Mesendoderm (in vitro differentiated cells): ENCODE measurements at regions not wholly inside any gene's neighbourhood (a gene's known extent, or its start where the extent isn't known, plus 50 kb on each side); places are given as distances from the start of the nearest gene placed in this dataset.

ENCODE experiments used
- DNase-seq: peaks from one replicate; pipeline ENCODE4 v3.0.0; 2013
- H2AK5ac ChIP-seq: 2 replicates; pipeline ENCODE4 v1.6.1; 2013; ENCODE audit warnings: low read length, inconsistent platforms
- H2BK120ac ChIP-seq: 2 replicates; pipeline ENCODE4 v1.6.1; 2013; ENCODE audit warnings: low read depth, mild to moderate bottlenecking, low read length, moderate library complexity, mixed read lengths
- H2BK15ac ChIP-seq: replicated peaks from 2 replicates; pipeline ENCODE4 v1.6.1; 2013; ENCODE audit warnings: low read depth, mild to moderate bottlenecking, moderate library complexity
- H2BK5ac ChIP-seq: 2 replicates; pipeline ENCODE4 v1.6.1; 2013; ENCODE audit warnings: low read length, inconsistent platforms
- H3K18ac ChIP-seq: 2 replicates; pipeline ENCODE4 v1.6.1; 2013; ENCODE audit warnings: mild to moderate bottlenecking, low read length, mixed read lengths
- H3K23ac ChIP-seq: one replicate; pipeline ENCODE4 v1.6.1; 2013; ENCODE audit warnings: low read length
- H3K27ac ChIP-seq: 2 replicates; pipeline ENCODE4 v1.5.1; 2013; ENCODE audit warnings: low read depth, mild to moderate bottlenecking, inconsistent platforms, low read length, moderate library complexity
- H3K27me3 ChIP-seq: 2 replicates; pipeline ENCODE4 v1.6.1; 2013; ENCODE audit warnings: low read length, control low read depth, mild to moderate bottlenecking, inconsistent platforms; ENCODE audit not compliant: insufficient read depth, poor library complexity
- H3K36me3 ChIP-seq: 2 replicates; pipeline ENCODE4 v1.6.1; 2013; ENCODE audit warnings: low read length, inconsistent platforms; ENCODE audit not compliant: control insufficient read depth, insufficient read depth
- H3K4ac ChIP-seq: one replicate; pipeline ENCODE4 v1.6.1; 2013; ENCODE audit warnings: low read depth, mild to moderate bottlenecking, low read length, moderate library complexity
- H3K4me1 ChIP-seq: 2 replicates; pipeline ENCODE4 v1.6.1; 2013; ENCODE audit warnings: low read depth, low read length, inconsistent platforms; ENCODE audit not compliant: control insufficient read depth
- H3K4me2 ChIP-seq: 2 replicates; pipeline ENCODE4 v1.6.1; 2013; ENCODE audit warnings: low read length
- H3K4me3 ChIP-seq: 2 replicates; pipeline ENCODE4 v1.5.1; 2013; ENCODE audit warnings: mild to moderate bottlenecking, low read length
- H3K56ac ChIP-seq: one replicate; pipeline ENCODE4 v1.6.1; 2013; ENCODE audit warnings: low read length
- H3K79me1 ChIP-seq: 2 replicates; pipeline ENCODE4 v1.6.1; 2013; ENCODE audit warnings: low read length, inconsistent platforms
- H3K79me2 ChIP-seq: 2 replicates; pipeline ENCODE4 v1.6.1; 2013; ENCODE audit warnings: mild to moderate bottlenecking, low read length; ENCODE audit not compliant: control insufficient read depth, insufficient read depth
- H3K9ac ChIP-seq: 2 replicates; pipeline ENCODE4 v1.6.1; 2013; ENCODE audit warnings: low read length, inconsistent platforms
- H4K5ac ChIP-seq: one replicate; pipeline ENCODE4 v1.6.1; 2013; ENCODE audit warnings: low read length
- H4K8ac ChIP-seq: one replicate; pipeline ENCODE4 v1.6.1; 2013; ENCODE audit warnings: low read depth, mild to moderate bottlenecking, control low read depth, low read length, moderate library complexity
- WGBS: extraction: QIAGEN DNeasy Blood & Tissue Kit; methylation state at CpG from one replicate; pipeline ENCODE4 v1.1.7; 2013; ENCODE audit warnings: low lambda C conversion rate, missing lambda C conversion rate; ENCODE audit not compliant: insufficient coverage; ENCODE audit errors: extremely low coverage; 5-methylcytosine and 5-hydroxymethylcytosine counted together

- no peak overlapping the region for H2AK5ac ChIP-seq
- H3K27ac ChIP-seq: no peak overlapping the region
- H4K8ac ChIP-seq: no peak overlapping the region
- H3K18ac ChIP-seq: no peak overlapping the region
- 100% methylated on average over 2 of the region's 3 CpGs for WGBS
- H2BK120ac ChIP-seq: no peak overlapping the region
- no peak overlapping the region for H4K5ac ChIP-seq
- H3K4me1 ChIP-seq: no peaks in the 10 kb centered on the region
- no peak overlapping the region for H2BK5ac ChIP-seq
- H3K4ac ChIP-seq: no peak overlapping the region
- H3K4me2 ChIP-seq: no peak overlapping the region
- no peak overlapping the region for H3K9ac ChIP-seq
- no peaks in the 10 kb centered on the region for H3K79me1 ChIP-seq
- H3K23ac ChIP-seq: no peak overlapping the region
- no peaks in the 10 kb centered on the region for H3K36me3 ChIP-seq
- no peak for DNase-seq
- H2BK15ac ChIP-seq: no peak overlapping the region
- H3K27me3 ChIP-seq: no peaks in the 10 kb centered on the region
- no peak overlapping the region for H3K4me3 ChIP-seq
- H3K56ac ChIP-seq: no peak overlapping the region
- no peaks in the 10 kb centered on the region for H3K79me2 ChIP-seq
Measured at GRCh38 chr3:81164806-81165205, 596.6 kb downstream of the GBE1 start.

- H2BK15ac ChIP-seq: no peak overlapping the region
- WGBS: no CpG with 5 or more reads among the region's 1 CpG
- DNase-seq: no peak
Measured at GRCh38 chr3:81161851-81162250, 599.6 kb downstream of the GBE1 start.

GRCh38 chr3:81161100-81161499 is 600.3 kb downstream of the GBE1 start:
- WGBS: 100% methylated on average over 1 of the region's 4 CpGs
- DNase-seq: no peak
- Histone ChIP-seq H3K9ac (no peak overlapping the region), H3K18ac (no peak overlapping the region), H3K79me2 (no peaks in the 10 kb centered on the region), H2AK5ac (no peak overlapping the region), H3K4me2 (no peak overlapping the region), H3K4me1 (no peaks in the 10 kb centered on the region), H3K36me3 (no peaks in the 10 kb centered on the region), H3K27me3 (no peaks in the 10 kb centered on the region), H2BK15ac (no peak overlapping the region), H3K79me1 (no peaks in the 10 kb centered on the region), H2BK120ac (no peak overlapping the region), H3K4ac (no peak overlapping the region), H3K23ac (no peak overlapping the region), H3K56ac (no peak overlapping the region), H4K8ac (no peak overlapping the region), H3K27ac (no peak overlapping the region), H2BK5ac (no peak overlapping the region), H3K4me3 (no peak overlapping the region), H4K5ac (no peak overlapping the region)

More at GRCh38 chr3:81161851-81162250, 599.6 kb downstream of the GBE1 start:
- no peaks in the 10 kb centered on the region for H3K36me3 ChIP-seq
- H3K27ac ChIP-seq: no peak overlapping the region
- H3K4me2 ChIP-seq: no peak overlapping the region
- no peak overlapping the region for H3K18ac ChIP-seq
- H3K9ac ChIP-seq: no peak overlapping the region
- H2BK120ac ChIP-seq: no peak overlapping the region
- no peaks in the 10 kb centered on the region for H3K79me2 ChIP-seq
- no peaks in the 10 kb centered on the region for H3K4me1 ChIP-seq
- H3K79me1 ChIP-seq: no peaks in the 10 kb centered on the region
- no peak overlapping the region for H3K4ac ChIP-seq
- no peaks in the 10 kb centered on the region for H3K27me3 ChIP-seq
- no peak overlapping the region for H3K23ac ChIP-seq
- H3K56ac ChIP-seq: no peak overlapping the region
- no peak overlapping the region for H4K8ac ChIP-seq
- no peak overlapping the region for H2BK5ac ChIP-seq
- no peak overlapping the region for H3K4me3 ChIP-seq
- H4K5ac ChIP-seq: no peak overlapping the region
- H2AK5ac ChIP-seq: no peak overlapping the region

GRCh38 chr3:81154611-81155143 is 606.8 kb downstream of the GBE1 start:
- no peak overlapping the region for H2AK5ac ChIP-seq
- no peaks in the 10 kb centered on the region for H3K79me1 ChIP-seq
- H3K9ac ChIP-seq: no peak overlapping the region
- no peaks in the 10 kb centered on the region for H3K4me1 ChIP-seq
- DNase-seq: peak; percentile 47
- no peak overlapping the region for H2BK120ac ChIP-seq
- H2BK15ac ChIP-seq: no peak overlapping the region
- H3K4ac ChIP-seq: no peak overlapping the region
- no peak overlapping the region for H3K4me2 ChIP-seq
- no peaks in the 10 kb centered on the region for H3K79me2 ChIP-seq
- H3K27ac ChIP-seq: no peak overlapping the region
- no peak overlapping the region for H3K23ac ChIP-seq
- H3K36me3 ChIP-seq: no peaks in the 10 kb centered on the region
- H2BK5ac ChIP-seq: no peak overlapping the region
- H4K5ac ChIP-seq: no peak overlapping the region
- no peak overlapping the region for H3K56ac ChIP-seq
- no peaks in the 10 kb centered on the region for H3K27me3 ChIP-seq
- no CpG with 5 or more reads among the region's 7 CpGs for WGBS
- no peak overlapping the region for H4K8ac ChIP-seq
- H3K18ac ChIP-seq: no peak overlapping the region
- H3K4me3 ChIP-seq: no peak overlapping the region

GRCh38 chr3:81152156-81152555 is 609.3 kb downstream of the GBE1 start:
- Histone ChIP-seq H3K4me2 (no peak overlapping the region), H3K4ac (no peak overlapping the region), H3K79me2 (no peaks in the 10 kb centered on the region), H3K27me3 (no peaks in the 10 kb centered on the region), H2BK120ac (no peak overlapping the region), H3K79me1 (no peaks in the 10 kb centered on the region), H2BK5ac (no peak overlapping the region), H3K18ac (no peak overlapping the region), H3K23ac (no peak overlapping the region), H3K4me1 (no peaks in the 10 kb centered on the region), H3K36me3 (no peaks in the 10 kb centered on the region), H4K5ac (no peak overlapping the region), H4K8ac (no peak overlapping the region), H2BK15ac (no peak overlapping the region), H3K27ac (no peak overlapping the region), H3K4me3 (no peak overlapping the region), H2AK5ac (no peak overlapping the region), H3K9ac (no peak overlapping the region), H3K56ac (no peak overlapping the region)
- WGBS: no CpG with 5 or more reads among the region's 2 CpGs
- peak; percentile 63 for DNase-seq

- no peaks in the 10 kb centered on the region for H3K79me2 ChIP-seq
- H4K5ac ChIP-seq: no peak overlapping the region
- WGBS: no CpG with 5 or more reads among the region's 1 CpG
- H3K27me3 ChIP-seq: no peaks in the 10 kb centered on the region
- H2BK5ac ChIP-seq: no peak overlapping the region
- no peak overlapping the region for H2AK5ac ChIP-seq
- no peak overlapping the region for H3K9ac ChIP-seq
- no peak overlapping the region for H3K23ac ChIP-seq
- DNase-seq: no peak
- no peak overlapping the region for H3K56ac ChIP-seq
- H3K4ac ChIP-seq: no peak overlapping the region
- no peak overlapping the region for H3K27ac ChIP-seq
- H3K4me2 ChIP-seq: no peak overlapping the region
- no peak overlapping the region for H2BK120ac ChIP-seq
- no peak overlapping the region for H3K4me3 ChIP-seq
- H4K8ac ChIP-seq: no peak overlapping the region
- H3K18ac ChIP-seq: no peak overlapping the region
- H3K36me3 ChIP-seq: no peaks in the 10 kb centered on the region
- no peaks in the 10 kb centered on the region for H3K4me1 ChIP-seq
- H2BK15ac ChIP-seq: no peak overlapping the region
- no peaks in the 10 kb centered on the region for H3K79me1 ChIP-seq
Measured at GRCh38 chr3:81132995-81133394, 628.5 kb downstream of the GBE1 start.
